HG03520 (cell line): ENCODE measurements at regions not wholly inside any gene's neighbourhood (a gene's known extent, or its start where the extent isn't known, plus 50 kb on each side); places are given as distances from the start of the nearest gene placed in this dataset.

Experiments
- ATAC-seq: cut with Tn5 transposase; IDR thresholded peaks from one replicate; pipeline ENCODE4 v1.9.1; 2021; ENCODE audit warnings: mild to moderate bottlenecking, moderate library complexity; ENCODE audit not compliant: unreplicated experiment

- ATAC-seq: no peak
Measured at GRCh38 chr15:62845241-62846126, 197.1 kb upstream of the TPM1 start.

- ATAC-seq: no peak
Measured at GRCh38 chr15:62846131-62846804, 196.3 kb upstream of the TPM1 start.

- no peak for ATAC-seq
Measured at GRCh38 chr15:62846805-62847495, 195.6 kb upstream of the TPM1 start.

GRCh38 chr15:62847900-62848489 lies 194.6 kb upstream of the TPM1 start:
- ATAC-seq: no peak

DNA sequence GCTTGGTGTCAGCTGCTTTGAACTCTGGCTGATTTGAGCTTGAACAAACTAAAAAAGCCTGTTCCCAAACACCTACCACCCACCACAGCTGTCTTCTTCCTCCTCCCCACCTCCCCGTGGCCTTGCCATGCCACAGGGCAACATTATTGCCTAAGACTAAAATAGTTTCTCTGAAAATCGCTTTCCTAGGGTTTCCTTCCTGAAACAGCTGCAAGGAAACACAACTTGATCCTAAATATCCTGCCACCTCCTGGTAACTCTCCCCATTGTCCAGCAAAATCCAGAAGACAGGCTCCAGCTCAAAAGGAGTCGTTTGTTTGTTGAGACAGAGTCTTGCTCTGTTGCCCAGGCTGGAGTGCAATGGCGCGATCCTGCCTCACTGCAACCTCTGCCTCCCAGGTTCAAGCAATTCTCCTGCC lies 193.9 kb upstream of the TPM1 start:
- ATAC-seq: no peak

DNA sequence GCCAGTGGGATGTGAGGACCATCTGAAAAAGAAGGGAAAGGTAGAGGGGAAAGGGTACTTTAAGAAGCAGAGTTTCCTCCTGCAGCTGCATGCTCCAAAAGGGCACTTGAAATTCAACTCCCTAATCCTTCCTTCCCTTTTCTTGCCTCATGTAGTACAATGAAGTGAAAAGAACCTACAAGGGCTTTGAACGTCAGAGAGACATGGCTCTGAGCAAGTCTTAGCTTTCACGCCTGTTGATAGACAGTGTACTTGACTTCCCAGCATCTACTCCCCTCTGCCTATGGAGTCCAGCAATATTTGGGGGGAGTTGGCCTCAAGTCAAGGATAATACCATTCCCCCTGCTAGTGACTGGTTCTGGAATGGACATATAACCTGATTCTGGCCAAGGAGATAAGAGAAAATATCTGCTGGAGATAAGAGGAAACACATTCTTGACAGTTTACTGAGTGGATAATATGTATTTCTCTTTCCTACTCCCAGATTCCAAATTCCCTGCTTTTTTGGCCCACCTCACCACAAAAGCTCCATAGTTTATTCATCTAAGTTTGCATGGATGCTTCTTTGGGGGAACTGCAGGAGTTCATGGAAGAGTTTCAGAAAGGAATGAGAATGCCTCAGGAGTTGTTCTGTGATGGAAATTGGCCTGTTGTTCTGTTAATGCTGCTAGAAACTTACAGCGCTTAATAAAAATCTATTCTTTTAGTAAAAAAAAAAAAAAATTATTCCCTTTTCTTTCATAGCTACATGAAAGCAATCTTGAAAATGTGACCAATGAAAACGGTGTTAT lies 193.0 kb upstream of the TPM1 start:
- no peak for ATAC-seq

DNA sequence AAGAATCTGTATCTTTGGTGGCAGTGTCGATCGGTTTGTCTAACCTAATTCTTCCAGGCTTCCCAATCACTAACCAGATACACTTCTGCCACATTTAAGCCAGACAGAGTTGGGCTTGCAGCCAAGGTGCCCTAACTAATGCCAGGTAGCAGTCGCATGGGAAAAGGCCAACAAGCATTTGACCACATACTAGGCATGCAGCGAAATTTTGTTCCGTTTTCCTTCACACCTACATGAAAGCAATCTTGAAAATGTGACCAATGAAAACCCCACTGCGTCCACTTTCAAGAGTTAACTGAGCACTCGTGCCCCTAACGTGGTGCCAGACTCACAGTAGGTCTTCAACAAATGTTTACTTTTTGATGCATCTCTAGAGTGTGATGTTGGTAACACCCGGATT lies 192.2 kb upstream of the TPM1 start:
- ATAC-seq: no peak

DNA sequence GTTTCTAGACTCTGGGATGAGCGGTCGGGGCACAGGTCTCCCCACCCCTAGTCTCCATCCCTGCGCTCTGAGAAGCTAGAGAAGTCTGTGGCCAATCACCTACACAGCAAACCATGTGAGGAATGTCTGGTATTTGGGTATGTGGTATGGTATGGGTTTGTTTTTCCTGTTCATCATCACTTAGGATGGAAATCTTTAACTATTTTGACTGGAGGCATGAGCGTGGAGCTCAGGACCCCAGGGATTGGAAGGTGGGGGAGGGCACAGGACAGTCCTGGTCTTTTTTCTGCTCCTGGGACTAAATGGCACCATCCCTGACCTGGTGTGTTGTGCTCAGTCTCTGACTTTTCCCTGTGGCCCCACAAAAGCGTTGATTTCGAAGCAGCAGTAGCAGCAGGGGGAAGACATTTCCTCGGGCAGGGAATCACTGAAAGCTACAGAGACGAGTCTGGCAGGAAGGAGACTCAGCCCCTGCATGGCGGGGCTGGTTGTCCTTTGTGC lies 191.7 kb upstream of the TPM1 start:
- ATAC-seq: no peak

DNA sequence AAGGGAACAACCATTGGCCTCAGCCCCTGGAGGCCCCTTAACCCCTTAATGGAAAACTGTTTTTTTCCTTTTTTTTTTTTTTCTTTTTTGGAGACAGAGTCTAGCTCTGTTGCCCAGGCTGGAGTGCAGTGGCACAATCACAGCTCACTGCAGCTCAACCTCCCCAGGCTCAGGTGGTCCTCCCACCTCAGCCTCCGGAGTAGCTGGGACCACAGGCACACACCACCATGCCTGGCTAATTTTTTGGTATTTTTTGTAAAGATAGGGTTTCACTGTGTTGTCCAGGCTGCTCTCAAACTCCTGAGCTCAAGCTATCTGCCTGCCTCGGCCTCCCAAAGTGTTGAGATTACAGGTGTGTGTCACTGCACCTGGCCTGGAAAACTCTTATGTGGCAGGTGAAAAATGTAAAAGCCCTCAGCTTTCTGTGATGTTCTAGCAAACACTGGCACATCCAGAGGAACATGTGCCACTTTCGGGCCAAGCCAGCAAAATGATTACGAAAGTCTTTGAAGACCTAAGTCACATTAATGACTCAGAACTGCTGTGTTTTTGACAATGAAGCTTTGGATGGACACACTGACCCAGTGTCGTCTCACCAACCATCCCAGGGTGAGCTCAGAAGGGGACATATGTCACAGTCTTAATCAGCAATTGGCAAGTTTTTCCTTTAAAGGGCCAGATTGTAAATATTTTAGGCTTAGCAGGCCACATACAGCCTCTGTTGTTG lies 189.3 kb upstream of the TPM1 start:
- no peak for ATAC-seq

DNA sequence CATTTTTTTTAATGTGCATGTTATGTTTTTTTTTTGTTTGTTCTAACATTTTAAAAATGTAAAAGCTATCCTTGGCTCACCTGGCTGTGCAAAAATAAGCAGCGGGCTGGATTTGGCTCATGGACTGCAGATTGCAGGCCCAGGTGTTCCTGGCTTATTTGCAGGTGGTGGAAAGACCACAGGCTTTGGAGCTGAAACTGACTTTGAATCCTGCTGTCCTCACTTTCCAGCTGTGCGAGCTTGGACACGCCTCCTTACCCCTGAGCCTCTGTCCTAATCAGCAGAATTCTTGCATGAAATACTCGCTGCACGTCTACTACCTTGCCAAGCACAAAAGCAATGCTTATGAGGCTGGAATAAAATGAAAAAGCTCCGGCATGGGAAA lies 188.7 kb upstream of the TPM1 start:
- no peak for ATAC-seq

- ATAC-seq: no peak
Measured at GRCh38 chr15:62854420-62855084, 188.0 kb upstream of the TPM1 start.

GRCh38 chr15:62855085-62855476 lies 187.5 kb upstream of the TPM1 start:
- no peak for ATAC-seq

GRCh38 chr15:62856466-62857246 lies 185.9 kb upstream of the TPM1 start:
- ATAC-seq: no peak

- no peak for ATAC-seq
Measured at GRCh38 chr15:62857411-62857853, 185.1 kb upstream of the TPM1 start.

DNA sequence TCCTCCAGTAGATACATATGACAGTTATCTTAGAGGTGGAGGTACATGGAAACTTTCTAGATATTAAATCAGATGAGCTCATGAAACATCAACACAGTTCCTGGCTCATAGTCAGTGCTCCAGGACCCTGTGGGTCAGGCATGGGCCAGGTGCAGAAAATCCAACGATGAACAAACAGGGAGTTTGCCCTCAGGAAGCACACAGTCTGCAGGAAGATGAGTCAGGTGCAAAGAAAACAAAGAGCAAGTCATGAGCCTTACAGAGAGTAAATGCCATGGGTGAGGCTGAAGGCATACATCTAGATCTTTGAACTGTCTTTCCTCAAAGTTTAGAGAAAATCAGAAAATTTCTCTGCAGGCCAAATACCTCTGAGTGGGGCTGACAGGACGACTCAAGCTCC lies 184.2 kb upstream of the TPM1 start:
- no peak for ATAC-seq

- no peak for ATAC-seq
Measured at GRCh38 chr15:62862717-62863116, 179.8 kb upstream of the TPM1 start.

DNA sequence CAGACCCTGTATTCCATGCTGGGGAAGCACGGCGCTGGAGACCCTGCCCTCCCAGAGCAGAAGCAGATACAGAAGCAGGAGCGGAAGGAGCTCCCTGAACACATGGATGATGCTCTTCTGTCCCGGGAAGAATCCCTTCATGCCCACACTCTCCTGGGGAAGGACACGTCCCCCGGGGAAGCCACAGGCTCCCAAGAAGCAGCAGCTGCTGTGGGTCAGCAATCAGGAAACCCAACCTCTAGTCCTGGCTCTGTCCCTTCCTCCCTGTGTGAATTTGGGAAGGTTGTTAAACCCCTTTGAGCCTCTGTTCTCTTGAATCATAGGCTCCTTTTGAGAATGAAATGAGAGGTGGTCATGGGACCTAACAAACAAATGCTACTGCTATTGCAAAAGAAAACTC lies 176.2 kb upstream of the TPM1 start:
- no peak for ATAC-seq

- no peak for ATAC-seq
Measured at GRCh38 chr15:62867844-62868243, 174.7 kb upstream of the TPM1 start.
